ENCODE measurements at regions not wholly inside any gene's neighbourhood (a gene's known extent, or its start where the extent isn't known, plus 50 kb on each side); places are given as distances from the start of the nearest gene placed in this dataset.

DNA sequence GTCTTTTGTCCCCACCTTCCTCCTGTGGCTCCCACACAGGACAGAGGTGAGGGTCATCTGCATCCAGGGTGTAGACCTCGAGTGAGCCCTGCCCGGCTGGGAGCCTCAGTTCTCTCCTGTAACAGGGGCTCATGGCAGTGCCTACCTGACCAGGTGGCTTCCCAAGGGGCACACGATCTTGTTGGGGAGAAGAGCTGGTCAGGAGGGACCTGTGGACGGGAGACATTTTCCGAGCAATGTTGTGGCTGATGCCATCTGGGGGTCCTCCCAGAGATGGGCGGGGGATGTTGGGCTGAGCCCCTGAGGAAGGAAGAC, 51.9 kb downstream of the CEBPB start:
- ATAC-seq = no peak

DNA sequence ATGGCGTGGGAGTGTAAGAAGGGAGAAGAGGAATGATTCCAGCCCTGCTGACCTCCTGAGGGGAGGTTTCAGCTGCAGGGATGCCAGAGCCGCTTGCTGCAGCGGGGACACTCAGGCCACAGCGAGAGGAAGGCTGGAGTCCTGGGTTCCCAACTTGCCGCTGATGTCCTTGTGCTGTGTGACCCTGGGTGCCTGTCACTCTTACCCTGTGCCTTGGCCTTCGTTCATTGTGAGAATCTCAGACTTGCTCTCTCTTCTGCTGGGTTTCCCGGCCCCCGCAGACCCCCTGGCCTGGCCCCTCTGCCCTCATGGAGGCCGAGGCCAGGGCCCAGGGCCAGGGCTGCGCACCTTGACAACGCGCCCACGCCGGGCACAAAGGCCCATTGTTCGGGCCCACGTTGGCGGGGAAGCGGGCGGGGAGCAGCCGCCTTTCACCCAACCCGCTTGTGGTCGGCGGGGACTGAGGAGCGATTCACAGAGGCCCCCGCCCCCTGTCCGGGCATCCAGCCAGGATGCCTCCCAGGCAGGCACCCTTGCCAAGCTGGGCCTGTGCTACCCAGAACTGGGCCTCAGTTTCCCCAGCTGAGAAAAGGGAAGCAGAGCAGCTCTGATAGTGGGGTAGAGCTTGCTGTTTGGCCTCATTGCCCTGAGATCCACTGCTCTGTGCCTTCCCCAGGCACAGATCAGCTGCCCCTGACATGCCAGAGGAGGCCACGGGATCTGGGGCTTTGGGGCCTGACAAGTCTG, 52.4 kb downstream of the CEBPB start:
- TF ChIP-seq CSDC2 (CRISPR knock-in tag; IDR thresholded peaks at IDR 0.05) (no peak), PPARA (CRISPR knock-in tag; IDR thresholded peaks at IDR 0.05; ENCODE audit: borderline replicate concordance) (no peak), GLIS3 (CRISPR knock-in tag; IDR thresholded peaks at IDR 0.05) (no peak), ZFP3 (CRISPR knock-in tag; IDR thresholded peaks at IDR 0.05) (0 out of 2 replicates have a peak, but pooled peaks have one; percentile 53), TOX (CRISPR knock-in tag; IDR thresholded peaks at IDR 0.05; ENCODE audit: borderline replicate concordance) (no peak)
- TF ChIP-seq, protein P1, sequence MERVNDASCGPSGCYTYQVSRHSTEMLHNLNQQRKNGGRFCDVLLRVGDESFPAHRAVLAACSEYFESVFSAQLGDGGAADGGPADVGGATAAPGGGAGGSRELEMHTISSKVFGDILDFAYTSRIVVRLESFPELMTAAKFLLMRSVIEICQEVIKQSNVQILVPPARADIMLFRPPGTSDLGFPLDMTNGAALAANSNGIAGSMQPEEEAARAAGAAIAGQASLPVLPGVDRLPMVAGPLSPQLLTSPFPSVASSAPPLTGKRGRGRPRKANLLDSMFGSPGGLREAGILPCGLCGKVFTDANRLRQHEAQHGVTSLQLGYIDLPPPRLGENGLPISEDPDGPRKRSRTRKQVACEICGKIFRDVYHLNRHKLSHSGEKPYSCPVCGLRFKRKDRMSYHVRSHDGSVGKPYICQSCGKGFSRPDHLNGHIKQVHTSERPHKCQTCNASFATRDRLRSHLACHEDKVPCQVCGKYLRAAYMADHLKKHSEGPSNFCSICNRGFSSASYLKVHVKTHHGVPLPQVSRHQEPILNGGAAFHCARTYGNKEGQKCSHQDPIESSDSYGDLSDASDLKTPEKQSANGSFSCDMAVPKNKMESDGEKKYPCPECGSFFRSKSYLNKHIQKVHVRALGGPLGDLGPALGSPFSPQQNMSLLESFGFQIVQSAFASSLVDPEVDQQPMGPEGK (CRISPR knock-in tag; IDR thresholded peaks at IDR 0.05; ENCODE audit: borderline replicate concordance) = no peak

More for the DNA sequence above, 51.9 kb downstream of the CEBPB start:
- no peak for TF ChIP-seq BACH2 (CRISPR knock-in tag; IDR thresholded peaks at IDR 0.05; ENCODE audit: borderline replicate concordance)
- no peak for TF ChIP-seq ZFP30 (CRISPR knock-in tag; IDR thresholded peaks at IDR 0.05)
- TF ChIP-seq ZNF565 (CRISPR knock-in tag; conservative IDR thresholded peaks at IDR 0.05; ENCODE audit: low read depth) = no peak
- TF ChIP-seq OSR1 (CRISPR knock-in tag; IDR thresholded peaks at IDR 0.05) = no peak
- no peak for TF ChIP-seq ZNF70 (CRISPR knock-in tag; IDR thresholded peaks at IDR 0.05)
- TF ChIP-seq ZC3H10 (CRISPR knock-in tag; IDR thresholded peaks at IDR 0.05) = no peak
- TF ChIP-seq, protein P2, sequence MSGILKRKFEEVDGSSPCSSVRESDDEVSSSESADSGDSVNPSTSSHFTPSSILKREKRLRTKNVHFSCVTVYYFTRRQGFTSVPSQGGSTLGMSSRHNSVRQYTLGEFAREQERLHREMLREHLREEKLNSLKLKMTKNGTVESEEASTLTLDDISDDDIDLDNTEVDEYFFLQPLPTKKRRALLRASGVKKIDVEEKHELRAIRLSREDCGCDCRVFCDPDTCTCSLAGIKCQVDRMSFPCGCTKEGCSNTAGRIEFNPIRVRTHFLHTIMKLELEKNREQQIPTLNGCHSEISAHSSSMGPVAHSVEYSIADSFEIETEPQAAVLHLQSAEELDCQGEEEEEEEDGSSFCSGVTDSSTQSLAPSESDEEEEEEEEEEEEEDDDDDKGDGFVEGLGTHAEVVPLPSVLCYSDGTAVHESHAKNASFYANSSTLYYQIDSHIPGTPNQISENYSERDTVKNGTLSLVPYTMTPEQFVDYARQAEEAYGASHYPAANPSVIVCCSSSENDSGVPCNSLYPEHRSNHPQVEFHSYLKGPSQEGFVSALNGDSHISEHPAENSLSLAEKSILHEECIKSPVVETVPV (CRISPR knock-in tag; IDR thresholded peaks at IDR 0.05) = no peak
- TF ChIP-seq, protein P3, sequence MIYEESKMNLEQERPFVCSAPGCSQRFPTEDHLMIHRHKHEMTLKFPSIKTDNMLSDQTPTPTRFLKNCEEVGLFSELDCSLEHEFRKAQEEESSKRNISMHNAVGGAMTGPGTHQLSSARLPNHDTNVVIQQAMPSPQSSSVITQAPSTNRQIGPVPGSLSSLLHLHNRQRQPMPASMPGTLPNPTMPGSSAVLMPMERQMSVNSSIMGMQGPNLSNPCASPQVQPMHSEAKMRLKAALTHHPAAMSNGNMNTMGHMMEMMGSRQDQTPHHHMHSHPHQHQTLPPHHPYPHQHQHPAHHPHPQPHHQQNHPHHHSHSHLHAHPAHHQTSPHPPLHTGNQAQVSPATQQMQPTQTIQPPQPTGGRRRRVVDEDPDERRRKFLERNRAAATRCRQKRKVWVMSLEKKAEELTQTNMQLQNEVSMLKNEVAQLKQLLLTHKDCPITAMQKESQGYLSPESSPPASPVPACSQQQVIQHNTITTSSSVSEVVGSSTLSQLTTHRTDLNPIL (CRISPR knock-in tag; IDR thresholded peaks at IDR 0.05; ENCODE audit: low read depth) = no peak
- TF ChIP-seq ESRRG (CRISPR knock-in tag; IDR thresholded peaks at IDR 0.05) = no peak

DNA sequence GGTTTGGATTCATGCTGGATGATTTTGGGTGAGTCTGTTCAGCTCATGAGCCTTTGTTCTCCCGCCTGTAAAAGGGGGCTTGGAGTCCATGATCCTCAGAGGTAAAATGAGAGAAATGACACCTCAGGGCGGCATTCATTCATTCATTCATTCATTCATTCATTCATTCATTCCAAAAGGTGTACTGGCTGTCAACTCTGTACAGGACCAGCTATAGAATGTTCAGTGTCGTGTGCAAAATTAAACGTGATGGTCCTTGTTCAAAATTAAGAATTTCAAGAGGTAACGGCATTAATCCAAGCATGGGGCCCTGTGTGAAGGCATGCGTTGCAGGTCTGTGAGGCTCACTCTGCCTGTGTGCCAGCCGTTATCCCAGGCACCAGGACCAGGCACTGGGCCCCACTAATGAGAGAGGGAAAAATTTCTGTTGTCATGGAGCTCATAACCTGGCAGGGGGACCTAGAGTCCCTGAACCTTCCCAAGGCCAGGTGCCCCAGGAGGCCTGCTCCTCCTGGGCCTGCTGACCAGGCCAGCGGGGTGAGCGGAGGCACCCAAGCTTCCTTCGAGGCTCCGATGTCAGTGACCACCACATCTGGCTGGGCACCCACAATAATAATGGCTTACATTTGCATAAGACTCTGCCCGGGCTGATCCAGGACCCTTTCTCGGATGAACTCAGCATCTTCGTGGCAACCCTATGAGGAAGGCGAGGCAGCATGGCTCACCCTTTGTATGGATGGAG, 53.2 kb downstream of the CEBPB start:
- no peak for ATAC-seq
- TF ChIP-seq BACH2 (CRISPR knock-in tag; IDR thresholded peaks at IDR 0.05; ENCODE audit: borderline replicate concordance) (no peak), ZFP30 (CRISPR knock-in tag; IDR thresholded peaks at IDR 0.05) (no peak), OSR1 (CRISPR knock-in tag; IDR thresholded peaks at IDR 0.05) (no peak), ZNF70 (CRISPR knock-in tag; IDR thresholded peaks at IDR 0.05) (no peak)

More for the DNA sequence above, 52.4 kb downstream of the CEBPB start:
- ATAC-seq = no peak

DNA sequence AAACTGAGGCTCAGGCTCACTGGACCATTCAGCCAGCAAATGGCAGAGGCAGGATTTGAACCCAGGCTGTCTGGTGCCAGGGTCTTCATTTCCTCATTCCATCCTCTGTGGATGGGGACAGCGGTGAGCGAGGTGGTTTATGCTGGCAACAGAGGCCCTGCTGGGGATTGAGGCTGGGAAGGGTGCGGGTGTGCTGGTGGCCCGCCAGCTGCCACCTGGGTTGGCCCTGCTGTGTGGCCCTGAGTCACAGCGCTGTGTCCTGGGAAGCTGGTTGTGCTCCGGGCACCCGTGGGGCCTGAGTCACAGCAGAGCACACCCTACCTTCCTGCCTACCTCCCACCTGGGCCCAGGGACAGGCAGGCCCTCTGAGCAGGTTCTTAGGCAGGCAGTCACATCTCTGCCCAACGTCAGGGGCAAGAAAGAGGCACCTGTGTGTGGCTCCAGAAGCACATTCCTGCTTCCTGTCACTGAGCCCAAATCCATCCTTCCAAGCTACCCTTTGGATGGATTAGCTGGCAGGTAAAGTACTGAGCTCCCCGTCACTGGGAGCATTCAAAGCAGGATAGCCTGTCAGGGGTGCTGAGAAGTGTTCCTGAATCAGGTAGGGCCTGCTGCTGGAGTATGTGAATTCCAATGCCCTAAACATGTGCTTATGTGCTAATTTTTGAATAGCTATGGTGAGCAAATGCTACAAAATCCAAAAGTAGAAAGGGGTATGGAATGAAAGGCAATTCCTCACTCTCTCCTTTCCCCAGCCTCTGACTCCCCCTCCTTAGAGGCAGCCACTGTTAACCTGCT, 53.9 kb downstream of the CEBPB start:
- no peak for ATAC-seq
- TF ChIP-seq ISL1 (CRISPR knock-in tag; IDR thresholded peaks at IDR 0.05) (no peak), ZFP30 (CRISPR knock-in tag; IDR thresholded peaks at IDR 0.05) (no peak), ZC3H10 (CRISPR knock-in tag; IDR thresholded peaks at IDR 0.05) (no peak), GLIS3 (CRISPR knock-in tag; IDR thresholded peaks at IDR 0.05) (no peak), RARB (CRISPR knock-in tag; IDR thresholded peaks at IDR 0.05) (no peak)

DNA sequence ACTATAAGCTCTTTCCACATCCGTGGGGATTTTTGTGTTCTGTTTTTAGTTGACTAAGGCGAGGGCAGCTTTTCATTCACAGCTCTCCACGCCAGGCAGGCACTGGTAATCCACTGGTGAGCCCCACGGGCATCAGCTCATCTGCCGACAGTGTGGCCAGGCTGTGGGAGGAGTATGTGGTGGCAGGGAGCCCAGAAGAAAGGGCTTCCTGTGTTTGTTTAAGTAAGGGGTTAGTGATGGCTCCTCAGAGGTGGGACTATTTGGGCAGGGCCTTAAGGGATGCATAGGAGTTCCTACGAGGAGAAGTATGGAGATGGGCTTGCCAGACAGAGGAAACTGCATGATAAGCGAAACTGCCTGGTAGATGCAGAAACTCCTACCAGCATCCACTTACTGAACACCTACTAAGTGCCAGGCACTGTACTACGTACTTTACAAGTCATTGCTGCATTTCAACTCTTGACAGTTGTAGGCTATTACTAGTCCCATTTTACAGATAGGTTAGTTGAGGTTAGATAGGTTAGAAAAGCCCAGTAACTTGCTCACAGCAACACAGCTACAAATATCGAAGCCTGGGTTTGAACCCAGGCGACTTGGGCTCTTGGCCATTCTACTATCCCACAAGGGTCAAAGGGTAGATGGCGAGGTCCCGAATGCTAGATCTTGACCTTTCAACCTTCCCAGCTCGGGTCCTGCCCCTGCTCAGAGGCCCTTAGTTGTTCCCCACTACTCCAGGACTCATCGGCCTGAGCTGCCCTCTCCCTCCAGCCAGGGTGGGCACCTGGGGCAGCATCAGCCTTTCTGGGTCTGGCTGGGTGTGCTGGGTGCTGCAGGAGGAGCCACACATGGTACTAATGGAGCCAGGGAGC, 55.1 kb downstream of the CEBPB start:
- TF ChIP-seq ESRRG (CRISPR knock-in tag; IDR thresholded peaks at IDR 0.05) = no peak
- no peak for TF ChIP-seq ARNTL (CRISPR knock-in tag; IDR thresholded peaks at IDR 0.05; ENCODE audit: borderline replicate concordance, low read depth)
- TF ChIP-seq OSR1 (CRISPR knock-in tag; IDR thresholded peaks at IDR 0.05) = no peak
- TF ChIP-seq ZFP3 (CRISPR knock-in tag; IDR thresholded peaks at IDR 0.05) = peak; percentile 100
- no peak for TF ChIP-seq TOX (CRISPR knock-in tag; IDR thresholded peaks at IDR 0.05; ENCODE audit: borderline replicate concordance)
- peak; percentile 30; the same call in 2 of the 3 replicates for ATAC-seq

All from SK-N-SH treated with all-trans-retinoic acid at 6 μM for 48 hours (cell line).